22Rv1 (cell line): ENCODE measurements at regions not wholly inside any gene's neighbourhood (a gene's known extent, or its start where the extent isn't known, plus 50 kb on each side); places are given as distances from the start of the nearest gene placed in this dataset.

Experiments used
- H3K27ac ChIP-seq: fragments of 450-650 bp; 2 replicates; pipeline ENCODE4 v1.5.1; 2017
- ZFX ChIP-seq: fragments of 450-650 bp; IDR thresholded peaks from 2 replicates; pipeline ENCODE4 v1.6.1; 2017; ENCODE audit warnings: antibody characterized with exemption, borderline replicate concordance
- TF ChIP-seq, protein P1 (sequence below): fragments of 450-650 bp; IDR thresholded peaks from 2 replicates; pipeline ENCODE4 v1.5.1; 2017; ENCODE audit warnings: mild to moderate bottlenecking

DNA sequence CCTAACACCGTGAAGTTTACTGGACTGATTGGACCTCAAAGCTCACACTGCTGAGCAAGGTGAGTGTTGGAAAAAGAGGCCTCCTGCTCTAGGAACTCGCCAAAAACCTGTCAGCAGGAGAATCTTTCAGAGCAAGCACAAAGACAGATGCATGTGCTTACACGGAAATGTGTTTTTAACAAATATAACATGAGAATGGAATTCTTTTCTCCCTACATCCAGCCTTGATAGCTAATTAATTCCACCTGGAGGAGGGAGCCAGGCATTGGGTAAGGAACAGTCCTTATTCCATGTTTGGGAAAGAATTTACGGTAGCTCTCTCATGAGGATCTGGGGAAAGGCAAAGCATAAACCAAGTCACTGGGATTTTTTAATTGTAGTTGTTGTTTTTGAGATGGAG is 98.8 kb downstream of the KLF4 start:
- no peak for TF ChIP-seq ZFX
- TF ChIP-seq, protein P1, sequence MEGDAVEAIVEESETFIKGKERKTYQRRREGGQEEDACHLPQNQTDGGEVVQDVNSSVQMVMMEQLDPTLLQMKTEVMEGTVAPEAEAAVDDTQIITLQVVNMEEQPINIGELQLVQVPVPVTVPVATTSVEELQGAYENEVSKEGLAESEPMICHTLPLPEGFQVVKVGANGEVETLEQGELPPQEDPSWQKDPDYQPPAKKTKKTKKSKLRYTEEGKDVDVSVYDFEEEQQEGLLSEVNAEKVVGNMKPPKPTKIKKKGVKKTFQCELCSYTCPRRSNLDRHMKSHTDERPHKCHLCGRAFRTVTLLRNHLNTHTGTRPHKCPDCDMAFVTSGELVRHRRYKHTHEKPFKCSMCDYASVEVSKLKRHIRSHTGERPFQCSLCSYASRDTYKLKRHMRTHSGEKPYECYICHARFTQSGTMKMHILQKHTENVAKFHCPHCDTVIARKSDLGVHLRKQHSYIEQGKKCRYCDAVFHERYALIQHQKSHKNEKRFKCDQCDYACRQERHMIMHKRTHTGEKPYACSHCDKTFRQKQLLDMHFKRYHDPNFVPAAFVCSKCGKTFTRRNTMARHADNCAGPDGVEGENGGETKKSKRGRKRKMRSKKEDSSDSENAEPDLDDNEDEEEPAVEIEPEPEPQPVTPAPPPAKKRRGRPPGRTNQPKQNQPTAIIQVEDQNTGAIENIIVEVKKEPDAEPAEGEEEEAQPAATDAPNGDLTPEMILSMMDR = no peak
- H3K27ac ChIP-seq = no peak overlapping the region

DNA sequence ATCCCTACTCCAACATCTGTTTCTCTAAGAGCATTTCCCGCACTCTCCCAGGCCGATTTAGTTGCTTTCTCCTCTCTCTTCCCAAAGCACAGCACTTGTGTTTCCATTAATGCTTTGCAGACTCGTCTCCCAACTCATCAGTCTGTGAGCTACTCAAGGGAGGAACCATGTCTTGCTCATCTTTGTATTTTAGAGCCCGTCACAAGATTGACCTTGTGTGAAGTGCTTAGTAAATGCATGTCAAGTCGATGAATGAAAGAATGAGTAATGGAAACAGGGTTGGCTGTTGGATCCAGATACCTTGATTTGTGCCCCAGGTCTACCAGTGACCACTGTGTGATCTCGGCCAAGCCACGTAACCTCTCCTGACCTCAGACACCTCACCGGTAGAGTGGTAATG is 99.3 kb downstream of the KLF4 start:
- TF ChIP-seq ZFX = no peak
- TF ChIP-seq, protein P1 = no peak
- H3K27ac ChIP-seq = no peak overlapping the region

DNA sequence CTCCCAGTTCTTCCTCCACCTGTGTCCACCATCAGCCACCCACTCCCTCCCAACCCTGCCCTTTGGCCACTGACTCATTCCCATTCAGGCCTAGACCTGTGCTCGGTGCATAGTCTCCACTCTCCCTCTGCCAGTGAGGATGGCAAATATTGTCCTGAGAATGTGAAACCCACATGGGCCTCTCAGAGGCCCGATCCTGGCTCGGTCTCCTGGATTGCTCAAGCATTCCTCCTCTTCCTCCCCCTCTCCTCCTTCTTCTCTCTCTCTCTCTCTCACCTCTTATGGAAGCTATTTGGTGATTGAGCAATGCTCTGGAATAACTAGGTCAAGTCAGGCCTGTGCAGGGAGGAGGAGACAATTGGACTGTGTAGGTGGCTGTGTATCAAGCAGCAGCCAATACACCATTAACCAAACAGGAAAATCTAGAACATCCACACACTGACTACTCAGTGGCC is 99.9 kb downstream of the KLF4 start:
- no peak overlapping the region for H3K27ac ChIP-seq
- TF ChIP-seq, protein P1 = no peak
- TF ChIP-seq ZFX = no peak

DNA sequence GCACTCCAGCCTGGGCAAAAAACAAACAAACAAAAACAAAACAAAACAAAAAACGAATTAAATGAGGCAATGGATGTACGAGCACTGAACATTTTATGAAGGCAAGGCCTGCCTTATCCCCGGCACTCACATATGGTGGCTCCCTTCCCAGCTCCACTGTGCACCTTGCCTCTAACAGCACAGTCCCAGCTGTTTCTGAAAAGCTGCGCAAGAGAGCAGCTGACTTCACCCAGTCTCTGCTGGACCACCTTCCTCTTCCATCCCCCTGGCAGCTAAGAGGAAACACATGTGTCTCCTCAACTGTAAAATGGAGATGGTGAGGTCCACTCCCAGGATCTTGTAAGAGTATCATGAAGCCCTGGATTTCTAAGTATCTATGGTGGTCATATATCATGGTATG is 100.7 kb downstream of the KLF4 start:
- H3K27ac ChIP-seq = no peak overlapping the region
- TF ChIP-seq ZFX = no peak
- TF ChIP-seq, protein P1 = no peak

DNA sequence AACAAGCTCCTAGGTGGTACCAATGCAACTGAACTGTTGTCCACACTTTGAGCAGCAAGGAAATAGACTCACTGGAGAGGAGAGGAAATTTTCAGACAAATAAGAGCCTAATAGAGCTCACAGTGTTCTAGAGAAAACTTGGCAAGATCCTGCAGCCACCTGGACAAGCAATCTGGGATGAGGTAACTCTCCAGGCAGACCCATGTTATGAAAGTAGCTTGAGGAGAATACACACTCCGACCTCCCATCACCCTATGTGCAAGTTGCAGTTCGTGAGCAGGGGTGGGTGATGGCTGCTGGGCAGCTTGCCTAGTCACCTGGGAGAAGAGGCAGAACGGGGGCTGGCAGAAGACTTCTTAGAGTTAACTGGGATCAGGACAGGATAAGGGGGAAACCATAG is 102.2 kb downstream of the KLF4 start:
- TF ChIP-seq ZFX = no peak
- TF ChIP-seq, protein P1 = no peak
- H3K27ac ChIP-seq = no peak overlapping the region

DNA sequence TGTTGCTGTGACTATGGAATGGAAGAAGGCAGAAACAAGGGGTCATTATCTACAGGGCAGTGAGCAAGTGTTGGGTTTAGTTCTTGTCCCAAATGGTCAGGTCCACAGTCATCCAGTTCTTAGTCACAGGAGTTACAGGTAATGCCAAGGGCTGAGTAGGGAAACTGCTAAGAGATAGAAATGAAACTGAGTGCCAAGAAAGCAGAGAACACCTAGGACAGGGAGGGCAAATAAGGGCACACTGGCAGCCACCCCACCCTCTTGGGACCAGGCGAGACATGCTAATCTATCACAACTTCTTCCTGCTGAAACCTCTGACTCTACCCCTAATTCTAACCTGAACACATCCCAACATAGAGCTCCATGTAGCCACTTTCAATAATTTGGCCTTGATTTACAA is 103.2 kb downstream of the KLF4 start:
- no peak overlapping the region for H3K27ac ChIP-seq
- TF ChIP-seq ZFX = no peak
- TF ChIP-seq, protein P1 = no peak
